ENCODE measurements at regions not wholly inside any gene's neighbourhood (a gene's known extent, or its start where the extent isn't known, plus 50 kb on each side); places are given as distances from the start of the nearest gene placed in this dataset.
"Not testable (repeated sequence)": the region's sequence is repeated elsewhere in the genome, so short reads cannot be mapped to it uniquely, and the experiment has no call there.

GRCh38 chr2:41326851-41327250 lies 721.0 kb upstream of the PKDCC start:
- no peak for DNase-seq

GRCh38 chr2:41329040-41329439 lies 718.8 kb upstream of the PKDCC start:
- no peak for DNase-seq

GRCh38 chr2:41334159-41334558 lies 713.7 kb upstream of the PKDCC start:
- no peak for DNase-seq

GRCh38 chr2:41335573-41335972 lies 712.2 kb upstream of the PKDCC start:
- not testable (repeated sequence) for DNase-seq

GRCh38 chr2:41337956-41338355 lies 709.9 kb upstream of the PKDCC start:
- no peak for DNase-seq

- DNase-seq = no peak
Observed at GRCh38 chr2:41344529-41344928, 703.3 kb upstream of the PKDCC start.

GRCh38 chr2:41353060-41353459 lies 694.8 kb upstream of the PKDCC start:
- no peak for DNase-seq

GRCh38 chr2:41355794-41356193 lies 692.0 kb upstream of the PKDCC start:
- DNase-seq = no peak

GRCh38 chr2:41364842-41365241 lies 683.0 kb upstream of the PKDCC start:
- DNase-seq = no peak

- DNase-seq = no peak
Observed at GRCh38 chr2:41375901-41376300, 671.9 kb upstream of the PKDCC start.

- DNase-seq = no peak
Observed at GRCh38 chr2:41377837-41378236, 670.0 kb upstream of the PKDCC start.

GRCh38 chr2:41378420-41378819 lies 669.4 kb upstream of the PKDCC start:
- DNase-seq = no peak

GRCh38 chr2:41379496-41380221 lies 668.2 kb upstream of the PKDCC start:
- DNase-seq = no peak

- no peak for DNase-seq
Observed at GRCh38 chr2:41381701-41382100, 666.1 kb upstream of the PKDCC start.

GRCh38 chr2:41387519-41387918 lies 660.3 kb upstream of the PKDCC start:
- DNase-seq = no peak

- DNase-seq = no peak
Observed at GRCh38 chr2:41393621-41394020, 654.2 kb upstream of the PKDCC start.

GRCh38 chr2:41394541-41394940 lies 653.3 kb upstream of the PKDCC start:
- no peak for DNase-seq

GRCh38 chr2:41395692-41396091 lies 652.1 kb upstream of the PKDCC start:
- DNase-seq = no peak

GRCh38 chr2:41399437-41400087 lies 648.3 kb upstream of the PKDCC start:
- DNase-seq = no peak

- DNase-seq = peak; percentile 6
Observed at GRCh38 chr2:41400088-41400665, 647.6 kb upstream of the PKDCC start.

- no peak for DNase-seq
Observed at GRCh38 chr2:41405441-41405840, 642.4 kb upstream of the PKDCC start.

- no peak for DNase-seq
Observed at GRCh38 chr2:41409328-41409727, 638.5 kb upstream of the PKDCC start.

- DNase-seq = no peak
Observed at GRCh38 chr2:41410011-41410410, 637.8 kb upstream of the PKDCC start.

GRCh38 chr2:41413813-41414485 lies 633.9 kb upstream of the PKDCC start:
- DNase-seq = no peak

Data from HCEC 1CT (cell line).